Tibial nerve (tissue), 4 donors: ENCODE measurements at regions not wholly inside any gene's neighbourhood (a gene's known extent, or its start where the extent isn't known, plus 50 kb on each side); places are given as distances from the start of the nearest gene placed in this dataset.
"Not testable (repeated sequence)": the region's sequence is repeated elsewhere in the genome, so short reads cannot be mapped to it uniquely, and the experiment has no call there.

Experiments used
- DNase-seq, 2 donors: peaks; one replicate each; pipeline ENCODE4 v3.0.0-alpha.2; 2019; ENCODE audit warnings: low spot score in 2 of 2
- H3K27ac ChIP-seq, 4 donors: fragments of 200-600 bp; sonication (generic) in 3 of 4; one replicate each; pipeline ENCODE4 v1.5.1; 2017 to 2019; ENCODE audit warnings: mild to moderate bottlenecking in 1 of 4
- H3K27me3 ChIP-seq, 2 donors: fragments of 200-600 bp; sonication (generic) in 1 of 2; one replicate each; pipeline versions ENCODE4 v1.5.1 to v1.6.0; 2017 to 2019
- H3K36me3 ChIP-seq, 3 donors: fragments of 200-600 bp; sonication (generic); one replicate each; pipeline ENCODE4 v1.5.1; 2018 to 2019
- H3K4me1 ChIP-seq, 4 donors: fragments of 200-600 bp; sonication (generic) in 3 of 4; one replicate each; pipeline ENCODE4 v1.5.1; 2017 to 2019
- H3K4me3 ChIP-seq, 4 donors: fragments of 200-600 bp; sonication (generic) in 3 of 4; one replicate each; pipeline ENCODE4 v1.5.1; 2017 to 2019; ENCODE audit warnings: mild to moderate bottlenecking in 1 of 4, moderate library complexity in 1 of 4
- H3K9me3 ChIP-seq, 4 donors: fragments of 200-600 bp; sonication (generic) in 3 of 4; one replicate each; pipeline ENCODE4 v1.5.1; 2017 to 2019
- CTCF ChIP-seq, 5 experiments: fragments of 200-600 bp in 3 of 5; fragments of 450-650 bp in 2 of 5; sonication (generic) in 3 of 5; IDR thresholded peaks; one replicate each; pipeline ENCODE4 v1.5.1; 2016 to 2019; ENCODE audit warnings: antibody characterized with exemption in 5 of 5, mild to moderate bottlenecking in 3 of 5, moderate library complexity in 2 of 5
- EP300 ChIP-seq, 2 donors: sonication (generic); formaldehyde crosslinking; IDR thresholded peaks; one replicate each; pipeline ENCODE4 v1.6.1; 2017; ENCODE audit warnings: antibody characterized with exemption in 2 of 2, mild to moderate bottlenecking in 1 of 2
- POLR2A ChIP-seq, 2 donors: fragments of 450-650 bp; IDR thresholded peaks; one replicate each; pipeline ENCODE4 v1.6.1; 2017; ENCODE audit warnings: antibody characterized with exemption in 2 of 2, mild to moderate bottlenecking in 2 of 2, moderate library complexity in 2 of 2
- WGBS, 2 donors: methylation state at CpG; one replicate each; pipeline ENCODE4 v1.1.5; 2018; 5-methylcytosine and 5-hydroxymethylcytosine counted together

GRCh38 chr1:191714845-191715244 lies 443.4 kb upstream of the RGS18 start:
- no peaks in the 10 kb centered on the region for H3K9me3 ChIP-seq
- no peaks in the 10 kb centered on the region for H3K27me3 ChIP-seq
- no peak overlapping the region for H3K27ac ChIP-seq
- no peak for DNase-seq
- H3K4me1 ChIP-seq = no peaks in the 10 kb centered on the region
- H3K4me3 ChIP-seq = no peak overlapping the region
- no peaks in the 10 kb centered on the region for H3K36me3 ChIP-seq
- TF ChIP-seq POLR2A (IDR thresholded peaks at IDR 0.05) (no peak), CTCF (IDR thresholded peaks at IDR 0.05) (no peak), EP300 (IDR thresholded peaks at IDR 0.05) (no peak)
- WGBS, 2 donors = 84 to 85% methylated on average over 2 of the region's 2 CpGs

- DNase-seq = no peak
- H3K27me3 ChIP-seq = no peaks in the 10 kb centered on the region
- no peaks in the 10 kb centered on the region for H3K4me1 ChIP-seq
- no peaks in the 10 kb centered on the region for H3K9me3 ChIP-seq
- no peak overlapping the region for H3K4me3 ChIP-seq
- 88 to 90% methylated on average over 3 of the region's 3 CpGs for WGBS, 2 donors
- H3K27ac ChIP-seq = no peak overlapping the region
- no peak for TF ChIP-seq EP300 (IDR thresholded peaks at IDR 0.05)
- H3K36me3 ChIP-seq = no peaks in the 10 kb centered on the region
These were observed 428.5 kb upstream of the RGS18 start for GRCh38 chr1:191729742-191730141.

- 95 to 96% methylated on average over 38 to 42 of the region's 49 CpGs for WGBS, 2 donors
- H3K27ac ChIP-seq, DNase-seq, H3K4me3 ChIP-seq, H3K9me3 ChIP-seq, H3K27me3 ChIP-seq, H3K36me3 ChIP-seq, H3K4me1 ChIP-seq: not testable (repeated sequence)
These were observed 426.5 kb upstream of the RGS18 start for GRCh38 chr1:191731608-191732302.

- DNase-seq = no peak
- Histone ChIP-seq H3K27ac (no peak overlapping the region), H3K9me3 (no peaks in the 10 kb centered on the region), H3K4me3 (no peak overlapping the region), H3K36me3 (no peaks in the 10 kb centered on the region), H3K4me1 (no peaks in the 10 kb centered on the region), H3K27me3 (no peaks in the 10 kb centered on the region)
- TF ChIP-seq CTCF (IDR thresholded peaks at IDR 0.05) (no peak), POLR2A (IDR thresholded peaks at IDR 0.05) (no peak), EP300 (IDR thresholded peaks at IDR 0.05) (no peak)
These were observed 423.9 kb upstream of the RGS18 start for GRCh38 chr1:191734321-191734720.

- no peaks in the 10 kb centered on the region for H3K27me3 ChIP-seq
- H3K9me3 ChIP-seq = no peaks in the 10 kb centered on the region
- no peak overlapping the region for H3K27ac ChIP-seq
- TF ChIP-seq EP300 (IDR thresholded peaks at IDR 0.05) = no peak
- no peak for TF ChIP-seq CTCF (IDR thresholded peaks at IDR 0.05)
- H3K4me3 ChIP-seq = no peak overlapping the region
- no peaks in the 10 kb centered on the region for H3K36me3 ChIP-seq
- H3K4me1 ChIP-seq = no peaks in the 10 kb centered on the region
- DNase-seq = no peak
- WGBS, 2 donors = 80 to 81% methylated on average over 2 of the region's 2 CpGs
These were observed 418.7 kb upstream of the RGS18 start for GRCh38 chr1:191739544-191739943.

GRCh38 chr1:191752342-191752741 lies 405.9 kb upstream of the RGS18 start:
- Histone ChIP-seq H3K4me3 (no peak overlapping the region), H3K36me3 (no peaks in the 10 kb centered on the region), H3K27ac (no peak overlapping the region), H3K4me1 (peaks cover 0 to 6% (median 0%) of the 10 kb centered on the region in 4 donors), H3K27me3 (no peaks in the 10 kb centered on the region), H3K9me3 (no peaks in the 10 kb centered on the region)
- 87 to 89% methylated on average over 4 of the region's 4 CpGs for WGBS, 2 donors
- DNase-seq = no peak
- TF ChIP-seq EP300 (IDR thresholded peaks at IDR 0.05) = no peak
- TF ChIP-seq POLR2A (IDR thresholded peaks at IDR 0.05) = no peak
- no peak for TF ChIP-seq CTCF (IDR thresholded peaks at IDR 0.05)
